Activated CD4-positive, alpha-beta T cell treated with anti-CD3 and anti-CD28 coated beads, Interleukin-2, Interleukin-4, amounts not matched to agents 100 ng/mL and 50 ng/mL, durations not matched to agents 16 hours and 8 hours (primary cell): ENCODE measurements at regions not wholly inside any gene's neighbourhood (a gene's known extent, or its start where the extent isn't known, plus 50 kb on each side); places are given as distances from the start of the nearest gene placed in this dataset.
A peak's percentile ranks its signal among the peaks of the same experiment; 100 is the strongest.
"Not testable (repeated sequence)": the region's sequence is repeated elsewhere in the genome, so short reads cannot be mapped to it uniquely, and the experiment has no call there.

Experiments used
- DNase-seq: peaks from one replicate; pipeline ENCODE4 v3.0.0-alpha.2; 2020; ENCODE audit warnings: low spot score

GRCh38 chr7:16089191-16089590 is 332.1 kb downstream of the CRPPA start:
- no peak for DNase-seq

- DNase-seq: no peak
Observed at GRCh38 chr7:16086743-16087142, 334.6 kb downstream of the CRPPA start.

GRCh38 chr7:16085780-16086179 is 335.6 kb downstream of the CRPPA start:
- DNase-seq: not testable (repeated sequence)

- DNase-seq: no peak
Observed at GRCh38 chr7:16084875-16085274, 336.5 kb downstream of the CRPPA start.

- DNase-seq: no peak
Observed at GRCh38 chr7:16084370-16084769, 337.0 kb downstream of the CRPPA start.

- DNase-seq: no peak
Observed at GRCh38 chr7:16083931-16084330, 337.4 kb downstream of the CRPPA start.

- no peak for DNase-seq
Observed at GRCh38 chr7:16080131-16080530, 341.2 kb downstream of the CRPPA start.

GRCh38 chr7:16079723-16080122 is 341.6 kb downstream of the CRPPA start:
- no peak for DNase-seq

- peak; percentile 24 for DNase-seq
Observed at GRCh38 chr7:16078076-16078952, 343.0 kb downstream of the CRPPA start.

GRCh38 chr7:16071246-16071857 is 350.0 kb downstream of the CRPPA start:
- peak; percentile 62 for DNase-seq

GRCh38 chr7:16070806-16071205 is 350.5 kb downstream of the CRPPA start:
- DNase-seq: no peak

GRCh38 chr7:16069998-16070397 is 351.3 kb downstream of the CRPPA start:
- no peak for DNase-seq

GRCh38 chr7:16068183-16068582 is 353.2 kb downstream of the CRPPA start:
- DNase-seq: no peak

- DNase-seq: no peak
Observed at GRCh38 chr7:16067711-16068110, 353.6 kb downstream of the CRPPA start.

GRCh38 chr7:16066805-16067459 is 354.4 kb downstream of the CRPPA start:
- DNase-seq: no peak

GRCh38 chr7:16065939-16066338 is 355.4 kb downstream of the CRPPA start:
- no peak for DNase-seq

- no peak for DNase-seq
Observed at GRCh38 chr7:16063716-16064675, 357.3 kb downstream of the CRPPA start.

- no peak for DNase-seq
Observed at GRCh38 chr7:16063221-16063620, 358.1 kb downstream of the CRPPA start.

- DNase-seq: no peak
Observed at GRCh38 chr7:16062269-16062668, 359.1 kb downstream of the CRPPA start.

- DNase-seq: no peak
Observed at GRCh38 chr7:16061630-16062029, 359.7 kb downstream of the CRPPA start.

- DNase-seq: no peak
Observed at GRCh38 chr7:16061011-16061410, 360.3 kb downstream of the CRPPA start.

- DNase-seq: no peak
Observed at GRCh38 chr7:16060502-16060901, 360.8 kb downstream of the CRPPA start.
